ENCODE measurements at regions not wholly inside any gene's neighbourhood (a gene's known extent, or its start where the extent isn't known, plus 50 kb on each side); places are given as distances from the start of the nearest gene placed in this dataset.

- ChIA-PET POLR2A (no interaction called here), SMC1A (ENCODE audit: uncharacterized antibody, unreplicated experiment) (no interaction called here), RAD21 (ENCODE audit: unreplicated experiment) (no interaction called here), CTCF (no interaction called here)
- intact Hi-C loops (cut with micrococcal nuclease; ENCODE audit: unreplicated experiment) (no loop called here), in situ Hi-C loops (cut with MboI) (no loop called here)
- H2AFZ ChIP-seq (ENCODE audit: control insufficient read depth, low read depth, low read length): no peak overlapping the region
- H3K9ac ChIP-seq (ENCODE audit: control insufficient read depth, insufficient read depth, low read length): no peak overlapping the region
- H3K27me3 ChIP-seq (replicated peaks in 1 of 2; ENCODE audit: control insufficient read depth in 2 of 2, insufficient read depth in 2 of 2, low read length in 1 of 2): no peaks in the 10 kb centered on the region
- no peak overlapping the region for H3K27ac ChIP-seq (ENCODE audit: control insufficient read depth, insufficient read depth)
- WGBS (ENCODE audit: insufficient coverage, insufficient replicate concordance, low lambda C conversion rate, missing lambda C conversion rate): 20% methylated on average over 4 of the region's 4 CpGs
- BruUV-seq (replicated peaks): no TSS peak
- no peaks in the 10 kb centered on the region for H3K9me3 ChIP-seq (replicated peaks; ENCODE audit: control insufficient read depth, insufficient read depth, low read length)
- no peaks in the 10 kb centered on the region for H3K4me1 ChIP-seq (ENCODE audit: control insufficient read depth, insufficient read depth, low read length)
- H3K79me2 ChIP-seq (ENCODE audit: control insufficient read depth, insufficient read depth, low read length): no peaks in the 10 kb centered on the region
- no peaks in the 10 kb centered on the region for H4K20me1 ChIP-seq (ENCODE audit: control insufficient read depth, insufficient read depth)
- ATAC-seq: no peak
- no peaks in the 10 kb centered on the region for H3K36me3 ChIP-seq (ENCODE audit: control insufficient read depth in 2 of 2, insufficient read depth in 2 of 2, low read length in 1 of 2)
- H3K4me2 ChIP-seq (ENCODE audit: control insufficient read depth, insufficient read depth): no peak overlapping the region
- H3K4me3 ChIP-seq: no peak overlapping the region
- FAIRE-seq: no peak
- DNase-seq (ENCODE audit: low read depth, low spot score): no peak
- TF ChIP-seq ATF7 (IDR thresholded peaks at IDR 0.05; ENCODE audit: low read depth) (no peak), EGR1 (IDR thresholded peaks at IDR 0.05; ENCODE audit: borderline replicate concordance in 1 of 2, low read depth in 2 of 2, low read length in 2 of 2) (no peak), ZBTB11 (CRISPR knock-in tag; IDR thresholded peaks at IDR 0.05) (no peak), ZBTB4 (CRISPR knock-in tag; IDR thresholded peaks at IDR 0.05) (no peak), PAX5 (IDR thresholded peaks at IDR 0.05; ENCODE audit: borderline replicate concordance, low read depth, low read length) (no peak), BACH1 (IDR thresholded peaks at IDR 0.05; ENCODE audit: borderline replicate concordance) (no peak), HDGF (IDR thresholded peaks at IDR 0.05) (no peak), IRF4 (IDR thresholded peaks at IDR 0.05; ENCODE audit: low read depth, low read length) (no peak), BCL11A (IDR thresholded peaks at IDR 0.05; ENCODE audit: low read depth, low read length) (no peak), FOXK2 (IDR thresholded peaks at IDR 0.05) (no peak), RUNX3 (IDR thresholded peaks at IDR 0.05; ENCODE audit: low read length) (no peak), RELA (IDR thresholded peaks at IDR 0.05; ENCODE audit: borderline replicate concordance, partially characterized antibody) (no peak), USF2 (IDR thresholded peaks at IDR 0.05; ENCODE audit: borderline replicate concordance, low read depth, low read length) (no peak), CHD4 (IDR thresholded peaks at IDR 0.05) (no peak), CHD1 (IDR thresholded peaks at IDR 0.05; ENCODE audit: low read depth, low read length) (no peak), IKZF2 (IDR thresholded peaks at IDR 0.05) (no peak), POLR2AphosphoS2 (IDR thresholded peaks at IDR 0.05; ENCODE audit: low read depth, low read length) (no peak)
Measured at GRCh38 chrX:33379839-33380238, 168.5 kb upstream of the DMD start.
